Omental fat pad (tissue), 3 donors: ENCODE measurements at regions not wholly inside any gene's neighbourhood (a gene's known extent, or its start where the extent isn't known, plus 50 kb on each side); places are given as distances from the start of the nearest gene placed in this dataset.

Source experiments
- ATAC-seq: fragments of 150-250 bp; one replicate; pipeline ENCODE4 v1.9.1; 2016; ENCODE audit warnings: mild to moderate bottlenecking, moderate library complexity; ENCODE audit not compliant: low FRiP score
- DNase-seq: peaks from one replicate; pipeline ENCODE4 v3.0.0-alpha.2; 2019; ENCODE audit warnings: low spot score
- CTCF ChIP-seq, 3 donors: fragments of 450-650 bp; IDR thresholded peaks; one replicate each; pipeline ENCODE4 v1.5.1; 2016 to 2017; ENCODE audit warnings: antibody characterized with exemption in 3 of 3, mild to moderate bottlenecking in 3 of 3, moderate library complexity in 2 of 3

GRCh38 chr3:20798666-20799065 is 612.7 kb upstream of the SGO1 start:
- DNase-seq (no peak), ATAC-seq (no peak)
- TF ChIP-seq CTCF (IDR thresholded peaks at IDR 0.05): no peak

GRCh38 chr3:20787005-20787404 is 601.0 kb upstream of the SGO1 start:
- TF ChIP-seq CTCF (IDR thresholded peaks at IDR 0.05): no peak
- DNase-seq: no peak
- no peak for ATAC-seq

- ATAC-seq (no peak), DNase-seq (no peak)
- TF ChIP-seq CTCF (IDR thresholded peaks at IDR 0.05): no peak
These were observed 590.7 kb upstream of the SGO1 start for GRCh38 chr3:20776692-20777091.

- TF ChIP-seq CTCF (IDR thresholded peaks at IDR 0.05): no peak
- no peak for DNase-seq
- no peak for ATAC-seq
These were observed 590.3 kb upstream of the SGO1 start for GRCh38 chr3:20776286-20776685.

- no peak for DNase-seq
- TF ChIP-seq CTCF (IDR thresholded peaks at IDR 0.05): no peak
- ATAC-seq: no peak
These were observed 587.4 kb upstream of the SGO1 start for GRCh38 chr3:20773320-20773984.

GRCh38 chr3:20772869-20773268 is 586.9 kb upstream of the SGO1 start:
- DNase-seq (no peak), ATAC-seq (no peak)
- no peak for TF ChIP-seq CTCF (IDR thresholded peaks at IDR 0.05)

- ATAC-seq (no peak), DNase-seq (no peak)
- TF ChIP-seq CTCF (IDR thresholded peaks at IDR 0.05): no peak
These were observed 583.4 kb upstream of the SGO1 start for GRCh38 chr3:20769430-20769829.
